ENCODE measurements at regions not wholly inside any gene's neighbourhood (a gene's known extent, or its start where the extent isn't known, plus 50 kb on each side); places are given as distances from the start of the nearest gene placed in this dataset.

DNA sequence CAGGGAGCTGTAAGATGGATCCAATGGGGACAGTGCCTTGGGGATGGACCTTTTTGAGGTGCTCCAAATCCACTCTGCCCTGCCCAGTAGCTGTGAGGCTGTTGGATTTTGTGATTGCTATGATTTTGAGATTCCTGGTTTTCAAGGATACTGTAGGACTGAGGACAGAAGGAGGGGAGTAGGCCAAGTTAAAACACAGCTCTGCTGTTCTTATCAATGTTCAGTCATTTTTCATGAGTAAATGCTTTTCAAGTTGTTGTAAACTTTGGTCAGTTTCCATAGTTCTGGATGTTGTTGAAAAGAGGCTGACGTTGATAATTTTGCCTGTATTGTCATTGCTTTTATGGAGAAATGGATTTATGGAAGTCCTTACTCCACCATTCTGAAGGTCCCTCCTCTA, 361.2 kb downstream of the ZNF516 start:
- TF ChIP-seq, protein P1, sequence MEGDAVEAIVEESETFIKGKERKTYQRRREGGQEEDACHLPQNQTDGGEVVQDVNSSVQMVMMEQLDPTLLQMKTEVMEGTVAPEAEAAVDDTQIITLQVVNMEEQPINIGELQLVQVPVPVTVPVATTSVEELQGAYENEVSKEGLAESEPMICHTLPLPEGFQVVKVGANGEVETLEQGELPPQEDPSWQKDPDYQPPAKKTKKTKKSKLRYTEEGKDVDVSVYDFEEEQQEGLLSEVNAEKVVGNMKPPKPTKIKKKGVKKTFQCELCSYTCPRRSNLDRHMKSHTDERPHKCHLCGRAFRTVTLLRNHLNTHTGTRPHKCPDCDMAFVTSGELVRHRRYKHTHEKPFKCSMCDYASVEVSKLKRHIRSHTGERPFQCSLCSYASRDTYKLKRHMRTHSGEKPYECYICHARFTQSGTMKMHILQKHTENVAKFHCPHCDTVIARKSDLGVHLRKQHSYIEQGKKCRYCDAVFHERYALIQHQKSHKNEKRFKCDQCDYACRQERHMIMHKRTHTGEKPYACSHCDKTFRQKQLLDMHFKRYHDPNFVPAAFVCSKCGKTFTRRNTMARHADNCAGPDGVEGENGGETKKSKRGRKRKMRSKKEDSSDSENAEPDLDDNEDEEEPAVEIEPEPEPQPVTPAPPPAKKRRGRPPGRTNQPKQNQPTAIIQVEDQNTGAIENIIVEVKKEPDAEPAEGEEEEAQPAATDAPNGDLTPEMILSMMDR (conservative IDR thresholded peaks at IDR 0.05) = no peak
- no peak for TF ChIP-seq EZH2 (IDR thresholded peaks at IDR 0.05; ENCODE audit: low read depth)
